K562 (cell line): ENCODE measurements at regions not wholly inside any gene's neighbourhood (a gene's known extent, or its start where the extent isn't known, plus 50 kb on each side); places are given as distances from the start of the nearest gene placed in this dataset.

Experiments
- BCL6 ChIP-seq: fragments of 250-450 bp; sonication (Bioruptor Pico); IDR thresholded peaks from 2 replicates; pipeline ENCODE4 v1.4.0; 2020
- BRF2 ChIP-seq: IDR thresholded peaks from 3 replicates; pipeline ENCODE4 v1.6.1; 2011; ENCODE audit warnings: borderline replicate concordance, mild to moderate bottlenecking; ENCODE audit not compliant: insufficient read length, insufficient read depth
- CTCF ChIP-seq, 3 experiments: IDR thresholded peaks in 2 of 3; conservative IDR thresholded peaks in 1 of 3; 2 replicates each; pipeline ENCODE4 v1.5.1; 2011 to 2012; ENCODE audit warnings: low read length in 3 of 3, mild to moderate bottlenecking in 3 of 3, control low read depth in 2 of 3, improper control_type of control experiment in 1 of 3, inconsistent platforms in 1 of 3, low read depth in 1 of 3, mixed read lengths in 1 of 3, moderate library complexity in 1 of 3; ENCODE audit not compliant: insufficient read depth in 2 of 3
- DIDO1 ChIP-seq: fragments of 450-650 bp; IDR thresholded peaks from 2 replicates; pipeline ENCODE4 v1.6.1; 2016; ENCODE audit warnings: low read depth, missing biosample characterization, missing genetic modification characterization
- HIVEP1 ChIP-seq: fragments of 250-450 bp; sonication (Bioruptor Pico); IDR thresholded peaks from 2 replicates; pipeline ENCODE4 v1.4.0; 2020; ENCODE audit warnings: mild to moderate bottlenecking
- POLR2A ChIP-seq: fragments of 450-650 bp; conservative IDR thresholded peaks from 2 replicates; pipeline ENCODE4 v1.6.1; 2016
- POLR2AphosphoS5 ChIP-seq: IDR thresholded peaks from 2 replicates; pipeline ENCODE4 v1.6.1; 2011; ENCODE audit warnings: mild to moderate bottlenecking, low read depth, low read length, moderate library complexity; ENCODE audit not compliant: control insufficient read depth, insufficient read depth
- STAT5A ChIP-seq: IDR thresholded peaks from 2 replicates; pipeline ENCODE4 v1.6.1; 2012; ENCODE audit warnings: low read length, inconsistent platforms, borderline replicate concordance
- TEAD1 ChIP-seq, 2 experiments: fragments of 450-650 bp in 1 of 2; sonication (generic) in 1 of 2; formaldehyde crosslinking; IDR thresholded peaks; 2 replicates each; pipeline versions ENCODE4 v1.4.0 to v1.8.0; 2020 to 2022; ENCODE audit warnings: mild to moderate bottlenecking in 2 of 2, missing genetic modification reagents in 1 of 2
- ZFPM2 ChIP-seq: fragments of 250-450 bp; sonication (Bioruptor Pico); IDR thresholded peaks from 2 replicates; pipeline ENCODE4 v1.5.1; 2022; ENCODE audit warnings: mild to moderate bottlenecking

DNA sequence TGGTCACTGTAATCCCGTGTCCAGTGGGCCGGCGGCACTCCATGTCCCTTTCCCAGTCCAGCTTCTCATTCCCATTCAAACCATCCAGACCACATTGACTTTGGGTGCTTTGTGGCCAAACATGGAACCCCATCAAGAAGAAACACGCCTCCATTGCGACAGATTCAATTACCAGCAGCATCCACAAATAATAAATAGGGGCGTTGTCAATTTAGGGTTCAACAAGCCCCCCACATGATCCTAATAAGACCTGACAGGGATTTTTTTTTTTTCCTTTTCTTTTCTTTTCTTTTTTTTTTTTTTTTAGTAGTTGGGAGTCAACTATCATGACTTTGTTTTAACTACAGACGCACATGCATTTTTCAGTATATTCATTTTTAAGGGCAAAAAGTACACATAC lies 149.4 kb downstream of the DICER1 start:
- TF ChIP-seq BCL6 (CRISPR knock-in tag) (no peak), DIDO1 (no peak), HIVEP1 (no peak), ZFPM2 (CRISPR knock-in tag) (no peak), CTCF (IDR thresholded peaks at IDR 0.05 in 2 of 3, conservative IDR thresholded peaks at IDR 0.05 in 1 of 3; ENCODE audit: insufficient read depth in 2 of 3, low read depth in 1 of 3, low read length in 3 of 3) (no peak), BRF2 (no peak), POLR2A (no peak), STAT5A (no peak), TEAD1 (CRISPR knock-in tag; IDR thresholded peaks at IDR 0.05) (no peak), POLR2AphosphoS5 (no peak)
